Motor neuron (in vitro differentiated cells): ENCODE measurements at regions not wholly inside any gene's neighbourhood (a gene's known extent, or its start where the extent isn't known, plus 50 kb on each side); places are given as distances from the start of the nearest gene placed in this dataset.
A peak's percentile ranks its signal among the peaks of the same experiment; 100 is the strongest.

Experiments
- ATAC-seq, 8 experiments: fragments of 200-7000 bp; cut with Tn5 transposase; replicated peaks in 6 of 8; 2 replicates each; pipeline ENCODE4 v1.8.0; 2021; ENCODE audit warnings: mild to moderate bottlenecking in 8 of 8, moderate library complexity in 8 of 8
- H3K27ac ChIP-seq, 2 donors: fragments of 250-450 bp; sonication (Bioruptor Pico); 2 replicates each; pipeline ENCODE4 v1.9.0; 2021; ENCODE audit warnings: antibody characterized with exemption in 2 of 2, mild to moderate bottlenecking in 2 of 2, moderate library complexity in 1 of 2
- H3K4me1 ChIP-seq, 2 donors: fragments of 250-450 bp; sonication (Bioruptor Pico); replicated peaks in 1 of 2; 2 replicates each; pipeline ENCODE4 v1.6.1; 2021; ENCODE audit warnings: antibody characterized with exemption in 2 of 2, mild to moderate bottlenecking in 2 of 2, moderate library complexity in 1 of 2
- H3K4me3 ChIP-seq, 5 donors: fragments of 250-450 bp; sonication (Bioruptor Pico); 2 replicates each; pipeline ENCODE4 v1.9.0; 2021; ENCODE audit warnings: antibody characterized with exemption in 5 of 5, mild to moderate bottlenecking in 5 of 5, moderate library complexity in 4 of 5
- WGBS, 10 experiments: fragments of 450-650 bp; shearing (Covaris generic); methylation state at CpG; one replicate each; pipeline ENCODE4 v1.0.0; 2022; 5-methylcytosine and 5-hydroxymethylcytosine counted together
- in situ Hi-C, 9 experiments: fragments of 400-800 bp; cut with MboI; loops; one replicate each; pipeline ENCODE4 v1.15.0; 2021; ENCODE audit warnings: low sequenced_read_pairs in 9 of 9, low pct_unique_long_range_greater_than_20kb in 2 of 9; ENCODE audit not compliant: unreplicated experiment in 9 of 9

- ATAC-seq, result no peak
- in situ Hi-C loops, result no loop called here
- Histone ChIP-seq H3K4me3 (no peak overlapping the region), H3K27ac (no peak overlapping the region), H3K4me1 (no peaks in the 10 kb centered on the region)
- WGBS, 10 experiments, result 27 to 100% (median 83%) methylated on average over 1 to 3 of the region's 3 CpGs; no CpG with 5 or more reads in 1 of the 10 experiments
Measured at GRCh38 chr2:239703834-239704233, 303.0 kb upstream of the HDAC4 start.

- peaks cover 9 to 14% of the 10 kb centered on the region in 2 donors for H3K4me1 ChIP-seq
- ATAC-seq, result peak in 2 of 8 experiments; percentile 31 to 39
- in situ Hi-C loops, result no loop called here
- H3K4me3 ChIP-seq, result no peak overlapping the region
- H3K27ac ChIP-seq, result no peak overlapping the region
- WGBS, 10 experiments, result 17 to 97% (median 81%) methylated on average over 2 to 10 of the region's 10 CpGs
Measured at GRCh38 chr2:239700686-239701345, 300.0 kb upstream of the HDAC4 start.

- in situ Hi-C loops, result no loop called here
- Histone ChIP-seq H3K4me3 (no peak overlapping the region), H3K27ac (no peak overlapping the region), H3K4me1 (peaks cover 14 to 20% of the 10 kb centered on the region in 2 donors)
- WGBS, 10 experiments, result 60 to 90% (median 77%) methylated on average over 2 to 15 of the region's 22 CpGs; no CpG with 5 or more reads in 2 of the 10 experiments
- peak in 4 of 8 experiments; percentile 21 to 78 (median 60) for ATAC-seq
Measured at GRCh38 chr2:239697399-239698164, 296.8 kb upstream of the HDAC4 start.

GRCh38 chr2:239696559-239697207 is 295.9 kb upstream of the HDAC4 start:
- in situ Hi-C loops, result no loop called here
- 33 to 100% (median 82%) methylated on average over 1 to 9 of the region's 13 CpGs; no CpG with 5 or more reads in 4 of the 10 experiments for WGBS, 10 experiments
- no peak for ATAC-seq
- Histone ChIP-seq H3K27ac (no peak overlapping the region), H3K4me1 (peaks cover 23 to 28% of the 10 kb centered on the region in 2 donors), H3K4me3 (no peak overlapping the region)

GRCh38 chr2:239695728-239696240 is 295.0 kb upstream of the HDAC4 start:
- in situ Hi-C loops, result no loop called here
- 30 to 100% (median 83%) methylated on average over 1 to 6 of the region's 14 CpGs; no CpG with 5 or more reads in 2 of the 10 experiments for WGBS, 10 experiments
- ATAC-seq, result no peak
- no peak overlapping the region for H3K4me3 ChIP-seq
- H3K27ac ChIP-seq, result no peak overlapping the region
- H3K4me1 ChIP-seq, result peaks cover 25 to 37% of the 10 kb centered on the region in 2 donors

GRCh38 chr2:239695106-239695727 is 294.4 kb upstream of the HDAC4 start:
- in situ Hi-C loops, result no loop called here
- Histone ChIP-seq H3K4me1 (peaks cover 25 to 37% of the 10 kb centered on the region in 2 donors), H3K4me3 (no peak overlapping the region), H3K27ac (no peak overlapping the region)
- whole genome bisulfite sequencing, 10 experiments, result 20 to 100% (median 92%) methylated on average over 1 to 4 of the region's 6 CpGs; no CpG with 5 or more reads in 3 of the 10 experiments
- no peak for ATAC-seq

GRCh38 chr2:239694487-239694886 is 293.7 kb upstream of the HDAC4 start:
- Histone ChIP-seq H3K4me3 (no peak overlapping the region), H3K27ac (no peak overlapping the region), H3K4me1 (peaks cover 25 to 37% of the 10 kb centered on the region in 2 donors)
- in situ Hi-C loops, result no loop called here
- no peak for ATAC-seq
- 20 to 81% (median 63%) methylated on average over 1 to 4 of the region's 4 CpGs; no CpG with 5 or more reads in 4 of the 10 experiments for WGBS, 10 experiments

- in situ Hi-C loops, result no loop called here
- peaks cover 25 to 37% of the 10 kb centered on the region in 2 donors for H3K4me1 ChIP-seq
- WGBS, 10 experiments, result 19 to 100% (median 69%) methylated on average over 1 to 5 of the region's 9 CpGs; no CpG with 5 or more reads in 4 of the 10 experiments
- no peak overlapping the region for H3K4me3 ChIP-seq
- no peak for ATAC-seq
- no peak overlapping the region for H3K27ac ChIP-seq
Measured at GRCh38 chr2:239693761-239694415, 293.1 kb upstream of the HDAC4 start.

- Histone ChIP-seq H3K4me1 (peaks cover 25 to 37% of the 10 kb centered on the region in 2 donors), H3K4me3 (no peak overlapping the region), H3K27ac (no peak overlapping the region)
- ATAC-seq, result no peak
- in situ Hi-C loops, result no loop called here
- 0 to 93% (median 86%) methylated on average over 1 to 6 of the region's 11 CpGs; no CpG with 5 or more reads in 3 of the 10 experiments for WGBS, 10 experiments
Measured at GRCh38 chr2:239693330-239693729, 292.5 kb upstream of the HDAC4 start.

GRCh38 chr2:239692919-239693318 is 292.1 kb upstream of the HDAC4 start:
- ATAC-seq, result peak in 3 of 8 experiments; percentile 18 to 83 (median 40)
- no peak overlapping the region for H3K27ac ChIP-seq
- 10 to 90% (median 76%) methylated on average over 1 to 6 of the region's 7 CpGs; no CpG with 5 or more reads in 1 of the 10 experiments for whole genome bisulfite sequencing, 10 experiments
- in situ Hi-C loops, result no loop called here
- H3K4me3 ChIP-seq, result no peak overlapping the region
- peaks cover 24 to 34% of the 10 kb centered on the region in 2 donors for H3K4me1 ChIP-seq

GRCh38 chr2:239692362-239692851 is 291.6 kb upstream of the HDAC4 start:
- in situ Hi-C loops, result no loop called here
- WGBS, 10 experiments, result 26 to 60% methylated on average over 2 to 3 of the region's 8 CpGs; no CpG with 5 or more reads in 8 of the 10 experiments
- Histone ChIP-seq H3K4me3 (no peak overlapping the region), H3K27ac (no peak overlapping the region), H3K4me1 (peaks cover 19 to 30% of the 10 kb centered on the region in 2 donors)
- ATAC-seq, result peak in 7 of 8 experiments; percentile 42 to 83 (median 73)

- no peak overlapping the region for H3K4me3 ChIP-seq
- no peak for ATAC-seq
- no peak overlapping the region for H3K27ac ChIP-seq
- WGBS, 10 experiments, result 77 to 83% (median 80%) methylated on average over 1 to 5 of the region's 10 CpGs; no CpG with 5 or more reads in 6 of the 10 experiments
- H3K4me1 ChIP-seq, result peaks cover 15 to 24% of the 10 kb centered on the region in 2 donors
- in situ Hi-C loops, result no loop called here
Measured at GRCh38 chr2:239691720-239692119, 290.9 kb upstream of the HDAC4 start.
